Heart right ventricle (tissue), 16 donors: ENCODE measurements at regions not wholly inside any gene's neighbourhood (a gene's known extent, or its start where the extent isn't known, plus 50 kb on each side); places are given as distances from the start of the nearest gene placed in this dataset.

Source experiments
- ATAC-seq, 8 donors: fragments of 200-7000 bp; cut with Tn5 transposase; one replicate each; pipeline ENCODE4 v1.9.1; 2020; ENCODE audit warnings: mild to moderate bottlenecking in 8 of 8, moderate library complexity in 8 of 8, moderate number of reproducible peaks in 1 of 8
- DNase-seq, 2 donors: peaks; one replicate each; pipeline ENCODE4 v3.0.0-alpha.2; 2020
- H3K27ac ChIP-seq, 10 donors: fragments of 200-600 bp; sonication (generic) in 2 of 10; one replicate each; pipeline versions ENCODE4 v1.5.0 to v1.8.0; 2020 to 2022; ENCODE audit warnings: mild to moderate bottlenecking in 3 of 10
- H3K27me3 ChIP-seq, 7 donors: fragments of 200-600 bp; one replicate each; pipeline ENCODE4 v1.8.0; 2021 to 2022; ENCODE audit warnings: mild to moderate bottlenecking in 2 of 7
- H3K36me3 ChIP-seq, 9 donors: fragments of 200-600 bp; sonication (generic) in 1 of 9; one replicate each; pipeline versions ENCODE4 v1.5.0 to v1.8.0; 2020 to 2022; ENCODE audit warnings: mild to moderate bottlenecking in 2 of 9
- H3K4me1 ChIP-seq, 9 donors: fragments of 200-600 bp; sonication (generic) in 1 of 9; one replicate each; pipeline versions ENCODE4 v1.5.0 to v1.8.0; 2020 to 2022; ENCODE audit warnings: mild to moderate bottlenecking in 4 of 9
- H3K4me3 ChIP-seq, 10 donors: fragments of 200-600 bp; sonication (generic) in 2 of 10; one replicate each; pipeline versions ENCODE4 v1.5.0 to v1.8.0; 2020 to 2022; ENCODE audit warnings: mild to moderate bottlenecking in 7 of 10, moderate library complexity in 2 of 10
- H3K9me3 ChIP-seq, 11 donors: fragments of 200-600 bp in 10 of 11; sonication (generic) in 2 of 11; one replicate each; pipeline versions ENCODE4 v1.5.0 to v1.8.0; 2013 to 2022; ENCODE audit warnings: mild to moderate bottlenecking in 2 of 11, control low read depth in 1 of 11, moderate library complexity in 1 of 11
- CTCF ChIP-seq, 9 donors: fragments of 200-600 bp; sonication (generic) in 2 of 9; IDR thresholded peaks; one replicate each; pipeline versions ENCODE4 v1.5.0 to v1.8.0; 2021 to 2022; ENCODE audit warnings: antibody characterized with exemption in 9 of 9, mild to moderate bottlenecking in 5 of 9, moderate library complexity in 1 of 9
- WGBS, 2 donors: extraction: QIAGEN DNeasy Blood & Tissue Kit; methylation state at CpG; one replicate each; pipeline ENCODE4 v1.1.7; 2013; ENCODE audit warnings: inconsistent platforms in 1 of 2; 5-methylcytosine and 5-hydroxymethylcytosine counted together
- intact Hi-C, 10 donors: fragments of 100-400 bp; cut with DNase I; formaldehyde crosslinking; loops; one replicate each; pipeline versions ENCODE4 v1.11.1 to v1.14.2; 2022
- donor health status: Arrhythmogenic right ventricular cardiomyopathy.
- donor health status: ischemic (EF 13 %, LVEDD 7.1; RV severe dilation, severe dysfunction).
- donor health status: healthy with polysubstance abuse.
- donor health status: DM: no; HTN: yes; CAD: no.
- donor health status: DM: no; HTN: no; CAD: no.
- donor health status: ischemic (EF 25% LVEDD 6.9; RV normal size, moderate dysfunction).
- donor health status: ischemic (EF 25% LVEDD 5.7; RV mildly dilated, moderate dysfunction).
- donor health status: healthy.
- donor health status: DM: yes; HTN: yes; CAD: no.
- donor health status: Ischemic cardiomyopathy.
- donor health status: ischemic (EF 35%, LVEDD 5.7; RV mildly dilated, moderate dysfunction).
- donor health status: nonischemic (EF 11% LVEDD 7.7; RV severe dilation, severe dysfunction).
- donor health status: DM: yes; HTN: yes; CAD: no.
- donor health status: PGD.
- donor health status: ischemic (EF 29% LVEDD 5.4; RV normal size, mild dysfunction).
- donor health status: nonischemic (EF 23%, LVEDD 6.1; RV moderate dilation, normal function).

GRCh38 chr4:27463816-27464215, 603.2 kb downstream of the STIM2 start:
- no peak for TF ChIP-seq CTCF (IDR thresholded peaks at IDR 0.05)
- H3K4me1 ChIP-seq = no peaks in the 10 kb centered on the region
- H3K27me3 ChIP-seq = no peaks in the 10 kb centered on the region
- H3K4me3 ChIP-seq = no peak overlapping the region
- 85% methylated on average over 3 of the region's 3 CpGs for WGBS, 2 donors
- H3K9me3 ChIP-seq = peaks cover 0 to 11% (median 0%) of the 10 kb centered on the region in 11 donors
- no peak overlapping the region for H3K27ac ChIP-seq
- intact Hi-C loops = no loop called here
- ATAC-seq = no peak
- DNase-seq = no peak
- H3K36me3 ChIP-seq = no peaks in the 10 kb centered on the region

- Histone ChIP-seq H3K4me3 (no peak overlapping the region), H3K9me3 (no peaks in the 10 kb centered on the region), H3K27ac (no peak overlapping the region), H3K4me1 (no peaks in the 10 kb centered on the region), H3K36me3 (no peaks in the 10 kb centered on the region), H3K27me3 (no peaks in the 10 kb centered on the region)
- intact Hi-C loops = no loop called here
- ATAC-seq = no peak
- DNase-seq = no peak
- TF ChIP-seq CTCF (IDR thresholded peaks at IDR 0.05) = no peak
These were observed 606.7 kb downstream of the STIM2 start for GRCh38 chr4:27467351-27467750.

GRCh38 chr4:27472364-27472763, 611.7 kb downstream of the STIM2 start:
- no peak for TF ChIP-seq CTCF (IDR thresholded peaks at IDR 0.05)
- DNase-seq (no peak), ATAC-seq (no peak)
- no peaks in the 10 kb centered on the region for H3K27me3 ChIP-seq
- H3K9me3 ChIP-seq = no peaks in the 10 kb centered on the region
- no peaks in the 10 kb centered on the region for H3K36me3 ChIP-seq
- H3K4me3 ChIP-seq = no peak overlapping the region
- H3K27ac ChIP-seq = no peak overlapping the region
- WGBS, 2 donors = 85 to 88% methylated on average over 1 of the region's 1 CpG
- intact Hi-C loops = no loop called here
- H3K4me1 ChIP-seq = no peaks in the 10 kb centered on the region

GRCh38 chr4:27474691-27475090, 614.0 kb downstream of the STIM2 start:
- intact Hi-C loops = no loop called here
- no peaks in the 10 kb centered on the region for H3K27me3 ChIP-seq
- H3K36me3 ChIP-seq = no peaks in the 10 kb centered on the region
- H3K4me3 ChIP-seq = no peak overlapping the region
- no peaks in the 10 kb centered on the region for H3K4me1 ChIP-seq
- DNase-seq (no peak), ATAC-seq (no peak)
- H3K27ac ChIP-seq = no peak overlapping the region
- no peaks in the 10 kb centered on the region for H3K9me3 ChIP-seq
- TF ChIP-seq CTCF (IDR thresholded peaks at IDR 0.05) = no peak
- WGBS, 2 donors = 88 to 93% methylated on average over 1 of the region's 1 CpG

- no peak overlapping the region for H3K27ac ChIP-seq
- intact Hi-C loops = no loop called here
- 94 to 96% methylated on average over 8 of the region's 8 CpGs for WGBS, 2 donors
- DNase-seq (no peak), ATAC-seq (no peak)
- H3K27me3 ChIP-seq = no peaks in the 10 kb centered on the region
- H3K4me3 ChIP-seq = no peak overlapping the region
- no peak for TF ChIP-seq CTCF (IDR thresholded peaks at IDR 0.05)
- H3K9me3 ChIP-seq = peaks cover 0 to 4% (median 0%) of the 10 kb centered on the region in 11 donors
- no peaks in the 10 kb centered on the region for H3K4me1 ChIP-seq
- no peaks in the 10 kb centered on the region for H3K36me3 ChIP-seq
These were observed 623.6 kb downstream of the STIM2 start for GRCh38 chr4:27484216-27484615.
